ENCODE measurements at regions not wholly inside any gene's neighbourhood (a gene's known extent, or its start where the extent isn't known, plus 50 kb on each side); places are given as distances from the start of the nearest gene placed in this dataset.
A peak's percentile ranks its signal among the peaks of the same experiment; 100 is the strongest.

DNA sequence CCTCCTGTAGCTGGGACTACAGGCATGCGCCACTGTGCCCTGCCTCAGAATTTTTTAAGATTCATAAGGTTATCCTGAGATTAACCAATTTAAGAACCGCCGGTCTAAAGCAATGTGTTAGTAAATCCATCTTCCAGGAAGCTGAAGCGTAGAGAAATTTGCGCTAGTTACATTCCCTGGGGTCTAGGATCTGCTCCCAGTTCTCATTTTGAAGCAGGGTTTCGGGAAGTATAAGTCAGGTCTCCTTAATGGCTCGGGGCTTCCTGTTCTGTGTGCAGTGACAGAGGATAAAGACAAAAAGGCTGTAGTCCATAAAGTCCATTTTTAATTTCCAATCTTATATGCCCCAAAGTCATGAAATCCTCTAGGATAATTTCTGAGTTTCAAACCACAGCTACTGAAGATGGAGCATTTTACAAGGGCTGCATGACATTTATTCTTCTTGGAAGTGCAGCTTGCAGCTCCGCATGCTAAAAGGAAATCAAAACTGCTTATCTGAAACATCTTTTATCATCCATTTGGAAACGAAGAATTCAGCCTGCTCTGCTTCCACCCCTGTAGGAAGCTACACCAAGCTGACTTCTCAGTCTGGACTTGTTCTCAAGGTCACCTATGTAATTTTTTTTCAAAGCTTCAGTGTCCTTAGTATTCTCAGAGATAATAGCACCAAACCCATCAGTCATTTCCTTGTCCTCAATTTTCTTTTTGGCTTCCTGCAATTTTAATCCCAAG is 326.1 kb downstream of the PRL start:
- DNase-seq (ENCODE audit: insufficient read length, low spot score) (no peak), FAIRE-seq (no peak)
- no peak for TF ChIP-seq CTCF (IDR thresholded peaks at IDR 0.05; ENCODE audit: insufficient read depth, missing control alignments)

- DNase-seq (ENCODE audit: insufficient read length, low spot score) (no peak), FAIRE-seq (peak; percentile 61)
- no peak for TF ChIP-seq CTCF (IDR thresholded peaks at IDR 0.05; ENCODE audit: insufficient read depth, missing control alignments)
Observed at GRCh38 chr6:21971541-21971940, 325.3 kb downstream of the PRL start.

- FAIRE-seq (no peak), DNase-seq (ENCODE audit: insufficient read length, low spot score) (no peak)
- TF ChIP-seq CTCF (IDR thresholded peaks at IDR 0.05; ENCODE audit: insufficient read depth, missing control alignments) = no peak
Observed at GRCh38 chr6:21972516-21972915, 324.3 kb downstream of the PRL start.

DNA sequence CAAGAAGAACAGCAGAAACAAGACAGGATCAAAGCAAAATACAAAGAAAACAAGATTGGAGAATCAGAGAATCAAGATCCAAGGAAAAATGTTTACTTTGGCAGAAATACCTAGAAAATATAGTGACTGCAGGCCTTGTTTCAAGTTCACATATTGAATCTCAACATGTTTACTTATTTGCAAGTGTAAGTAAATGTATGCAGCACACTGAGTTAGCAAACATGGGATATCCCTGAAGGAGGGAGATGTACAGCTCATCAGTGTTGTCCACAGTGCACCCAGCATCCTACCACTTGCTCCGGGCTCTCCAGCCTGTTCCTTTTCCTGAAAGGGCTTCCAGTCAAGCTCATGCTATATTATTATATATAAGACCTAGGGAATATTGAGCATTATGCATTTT is 319.5 kb downstream of the PRL start:
- DNase-seq (ENCODE audit: insufficient read length, low spot score) (no peak), FAIRE-seq (no peak)
- no peak for TF ChIP-seq CTCF (IDR thresholded peaks at IDR 0.05; ENCODE audit: insufficient read depth, missing control alignments)

- TF ChIP-seq CTCF (IDR thresholded peaks at IDR 0.05; ENCODE audit: insufficient read depth, missing control alignments) = no peak
- FAIRE-seq (no peak), DNase-seq (ENCODE audit: insufficient read length, low spot score) (no peak)
Observed at GRCh38 chr6:21981235-21981833, 315.5 kb downstream of the PRL start.

DNA sequence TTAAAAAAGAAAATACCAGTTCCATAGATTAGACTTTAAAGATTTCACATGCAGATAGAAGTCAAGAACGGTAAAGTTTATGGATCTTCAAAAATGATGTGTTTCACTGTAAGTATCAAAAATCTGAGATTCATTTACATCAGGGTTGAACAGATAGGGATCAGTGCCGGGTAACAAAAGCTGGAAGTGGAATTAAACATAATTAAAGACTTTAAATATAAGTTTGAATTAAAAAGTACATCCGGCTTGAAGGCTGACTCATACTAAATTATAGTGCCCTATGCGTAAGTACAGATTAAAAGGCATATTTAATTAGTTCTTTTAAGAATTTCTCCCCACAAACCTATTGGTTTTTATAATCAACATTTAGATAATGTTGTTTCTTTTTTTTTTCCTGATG is 312.7 kb downstream of the PRL start:
- FAIRE-seq = no peak
- DNase-seq (ENCODE audit: insufficient read length, low spot score) = no peak
- no peak for TF ChIP-seq CTCF (IDR thresholded peaks at IDR 0.05; ENCODE audit: insufficient read depth, missing control alignments)

DNA sequence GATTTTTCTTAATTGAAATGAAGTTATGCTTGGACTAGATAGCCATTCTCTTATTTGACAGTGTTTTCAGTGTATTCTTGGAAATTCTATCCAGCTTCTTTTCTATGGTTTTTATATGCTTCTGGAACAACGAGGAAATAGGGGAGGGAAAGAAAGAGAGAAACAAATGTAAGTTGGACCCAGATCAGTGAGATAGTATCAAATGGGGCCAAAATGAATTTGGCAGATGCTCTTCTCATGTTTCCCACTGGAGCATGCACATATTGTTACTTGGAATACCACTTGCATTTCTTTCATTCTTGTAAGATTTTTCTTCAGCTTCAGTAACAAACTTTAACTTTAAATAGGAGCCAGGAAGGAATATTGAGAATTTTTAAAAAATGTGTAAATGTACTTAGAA is 312.3 kb downstream of the PRL start:
- FAIRE-seq (no peak), DNase-seq (ENCODE audit: insufficient read length, low spot score) (no peak)
- no peak for TF ChIP-seq CTCF (IDR thresholded peaks at IDR 0.05; ENCODE audit: insufficient read depth, missing control alignments)
